Naive thymus-derived CD4-positive, alpha-beta T cell (primary cell): ENCODE measurements at regions not wholly inside any gene's neighbourhood (a gene's known extent, or its start where the extent isn't known, plus 50 kb on each side); places are given as distances from the start of the nearest gene placed in this dataset.

ENCODE experiments used
- ATAC-seq: fragments of 150-1000 bp; cut with Tn5 transposase; 2 replicates; pipeline ENCODE4 v1.10.0; 2021; ENCODE audit warnings: mild to moderate bottlenecking, moderate library complexity
- CTCF ChIA-PET: fragments of 350-600 bp; sonication (Branson Sonifier 250); formaldehyde crosslinking; loops from one replicate; lab custom pipeline; 2021; ENCODE audit warnings: antibody characterized with exemption; lab: Charles Lee
- POLR2A ChIA-PET: fragments of 350-600 bp; sonication (Branson Sonifier 250); formaldehyde crosslinking; loops from one replicate; lab custom pipeline; 2021; ENCODE audit warnings: antibody characterized with exemption, inconsistent platforms; lab: Charles Lee
- DNase-seq, 9 donors: peaks; one replicate each; pipeline versions ENCODE4 v3.0.0 to v3.0.0-alpha.2; 2020 to 2022; ENCODE audit warnings: mixed read lengths in 1 of 9
- H3K27ac ChIP-seq: one replicate; pipeline ENCODE4 v1.7.0; 2013; ENCODE audit warnings: mild to moderate bottlenecking, low read depth, low read length, moderate library complexity
- H3K27me3 ChIP-seq, 2 donors: one replicate each; pipeline ENCODE4 v1.7.0; 2013; ENCODE audit warnings: low read length in 2 of 2, mild to moderate bottlenecking in 2 of 2, moderate library complexity in 2 of 2; ENCODE audit not compliant: control insufficient read depth in 2 of 2, insufficient read depth in 2 of 2
- H3K36me3 ChIP-seq, 3 experiments: 1 replicate in 2 of 3; 2 replicates in 1 of 3; pipeline ENCODE4 v1.7.0; 2013; ENCODE audit warnings: low read length in 3 of 3, mild to moderate bottlenecking in 3 of 3, moderate library complexity in 1 of 3; ENCODE audit not compliant: insufficient read depth in 3 of 3, control insufficient read depth in 2 of 3
- H3K4me1 ChIP-seq, 2 donors: one replicate each; pipeline ENCODE4 v1.7.0; 2013; ENCODE audit warnings: low read length in 2 of 2, mild to moderate bottlenecking in 2 of 2, moderate library complexity in 1 of 2; ENCODE audit not compliant: control insufficient read depth in 2 of 2, insufficient read depth in 2 of 2
- H3K4me3 ChIP-seq: 2 replicates; pipeline ENCODE4 v1.7.0; 2013; ENCODE audit warnings: mild to moderate bottlenecking, low read length
- H3K9me3 ChIP-seq, 3 experiments: 1 replicate in 2 of 3; 2 replicates in 1 of 3; pipeline ENCODE4 v1.7.0; 2013; ENCODE audit warnings: low read length in 3 of 3; ENCODE audit not compliant: control insufficient read depth in 2 of 3
- H3K27ac Mint-ChIP-seq, 9 donors: one replicate each; pipeline ENCODE4 v1.8.0; 2020 to 2022; ENCODE audit warnings: mixed read lengths in 9 of 9, mild to moderate bottlenecking in 8 of 9, moderate library complexity in 5 of 9, inconsistent platforms in 2 of 9
- H3K27me3 Mint-ChIP-seq, 5 donors: one replicate each; pipeline ENCODE4 v1.8.0; 2021 to 2022; ENCODE audit warnings: mixed read lengths in 5 of 5, mild to moderate bottlenecking in 1 of 5
- H3K36me3 Mint-ChIP-seq, 5 donors: one replicate each; pipeline ENCODE4 v1.8.0; 2020 to 2022; ENCODE audit warnings: mixed read lengths in 5 of 5, mild to moderate bottlenecking in 3 of 5, inconsistent platforms in 1 of 5
- H3K4me1 Mint-ChIP-seq, 7 donors: one replicate each; pipeline ENCODE4 v1.8.0; 2020 to 2022; ENCODE audit warnings: mixed read lengths in 7 of 7, mild to moderate bottlenecking in 3 of 7, inconsistent platforms in 1 of 7
- H3K4me3 Mint-ChIP-seq, 10 donors: one replicate each; pipeline ENCODE4 v1.8.0; 2020 to 2022; ENCODE audit warnings: mild to moderate bottlenecking in 10 of 10, mixed read lengths in 10 of 10, moderate library complexity in 6 of 10, inconsistent platforms in 2 of 10
- H3K9me3 Mint-ChIP-seq, 11 donors: one replicate each; pipeline ENCODE4 v1.8.0; 2020 to 2022; ENCODE audit warnings: mixed read lengths in 11 of 11, mild to moderate bottlenecking in 4 of 11, inconsistent platforms in 1 of 11, moderate library complexity in 1 of 11
- intact Hi-C, 2 donors: fragments of 100-400 bp; cut with micrococcal nuclease; formaldehyde crosslinking; loops; one replicate each; pipeline ENCODE4 v1.15.1; 2023

DNA sequence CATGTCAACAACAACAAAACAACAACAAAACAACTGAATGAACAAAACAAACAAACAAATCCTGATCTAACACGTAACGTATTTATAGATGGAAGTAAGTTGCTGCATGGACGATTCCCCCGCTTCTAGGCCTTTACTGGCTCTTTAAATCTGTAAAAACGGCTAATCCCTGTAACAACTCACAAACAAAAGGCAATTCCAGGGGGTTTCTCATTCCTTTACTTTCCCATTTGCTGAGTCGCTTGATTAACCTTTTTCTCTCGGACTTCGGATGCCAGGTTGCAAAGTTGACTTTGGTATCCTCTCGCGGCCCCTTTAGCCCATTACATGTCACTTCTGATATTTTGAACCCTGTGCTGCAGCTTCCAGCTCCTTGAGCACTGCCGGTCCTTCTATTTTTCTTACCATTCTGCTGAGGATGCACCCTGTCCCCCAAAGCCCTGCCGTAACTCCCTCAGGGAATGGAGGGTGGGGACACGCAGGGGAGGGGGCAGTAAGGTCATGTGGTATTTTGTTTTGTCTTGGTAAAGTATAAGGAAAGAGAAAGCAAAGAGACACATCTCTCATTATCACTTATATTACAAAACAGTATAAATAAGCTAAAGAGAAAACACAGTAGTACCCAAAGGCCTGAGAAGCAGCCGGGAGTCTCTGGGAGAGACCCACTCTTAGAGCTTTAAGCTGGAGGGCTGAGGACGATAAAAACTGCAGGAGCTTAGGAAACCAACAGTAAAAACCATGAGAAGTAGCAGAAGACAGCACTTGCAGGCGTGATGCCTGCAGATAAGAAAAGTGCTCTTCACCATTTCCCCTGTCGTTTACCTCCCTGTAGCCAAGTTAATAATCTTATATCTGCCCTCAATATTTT, 457.8 kb upstream of the ZNF717 start:
- no peak for DNase-seq
- no peaks in the 10 kb centered on the region for H3K27me3 Mint-ChIP-seq
- no peak overlapping the region for H3K27ac Mint-ChIP-seq
- Histone ChIP-seq H3K4me1 (no peaks in the 10 kb centered on the region), H3K4me3 (no peak overlapping the region), H3K27me3 (no peaks in the 10 kb centered on the region), H3K9me3 (no peaks in the 10 kb centered on the region), H3K36me3 (no peaks in the 10 kb centered on the region), H3K27ac (no peak overlapping the region)
- H3K9me3 Mint-ChIP-seq: peaks cover 0 to 11% (median 5%) of the 10 kb centered on the region in 11 donors
- POLR2A ChIA-PET: no interaction called here
- CTCF ChIA-PET: no interaction called here
- H3K36me3 Mint-ChIP-seq: no peaks in the 10 kb centered on the region
- intact Hi-C loops: no loop called here
- no peak for ATAC-seq
- H3K4me3 Mint-ChIP-seq: no peak overlapping the region
- no peaks in the 10 kb centered on the region for H3K4me1 Mint-ChIP-seq

DNA sequence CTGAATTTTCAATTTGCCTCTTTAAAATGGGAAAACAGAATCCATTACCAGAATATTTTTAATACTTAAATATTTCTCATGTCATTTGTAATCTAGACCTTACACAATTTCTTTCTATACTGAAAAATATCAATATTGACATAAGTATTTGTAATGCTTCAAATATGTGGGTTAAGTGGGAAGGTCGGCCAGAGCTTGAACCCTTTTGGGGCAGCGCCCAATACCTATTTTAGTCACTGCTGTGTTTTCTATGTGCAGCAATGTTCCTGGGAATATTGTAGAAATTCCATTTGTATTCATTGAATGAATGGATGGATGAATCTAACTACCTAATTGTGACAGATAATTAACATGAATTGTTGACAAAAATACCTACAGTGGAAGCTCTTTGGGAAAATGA, 459.7 kb upstream of the ZNF717 start:
- Histone ChIP-seq H3K27ac (no peak overlapping the region), H3K9me3 (no peaks in the 10 kb centered on the region), H3K36me3 (no peaks in the 10 kb centered on the region), H3K27me3 (no peaks in the 10 kb centered on the region), H3K4me1 (no peaks in the 10 kb centered on the region), H3K4me3 (no peak overlapping the region)
- no peak for DNase-seq
- Mint-ChIP-seq H3K27me3 (no peaks in the 10 kb centered on the region), H3K27ac (no peak overlapping the region), H3K4me3 (no peak overlapping the region), H3K4me1 (no peaks in the 10 kb centered on the region), H3K36me3 (no peaks in the 10 kb centered on the region), H3K9me3 (peaks cover 0 to 8% (median 3%) of the 10 kb centered on the region in 11 donors)
- ATAC-seq: no peak
- POLR2A ChIA-PET: no interaction called here
- intact Hi-C loops: no loop called here
- CTCF ChIA-PET: interaction anchor here (0.8 kb wide), 1 partner anchor 22 kb away, joined by 3 read pairs; no protein-coding TSS in a partner anchor

DNA sequence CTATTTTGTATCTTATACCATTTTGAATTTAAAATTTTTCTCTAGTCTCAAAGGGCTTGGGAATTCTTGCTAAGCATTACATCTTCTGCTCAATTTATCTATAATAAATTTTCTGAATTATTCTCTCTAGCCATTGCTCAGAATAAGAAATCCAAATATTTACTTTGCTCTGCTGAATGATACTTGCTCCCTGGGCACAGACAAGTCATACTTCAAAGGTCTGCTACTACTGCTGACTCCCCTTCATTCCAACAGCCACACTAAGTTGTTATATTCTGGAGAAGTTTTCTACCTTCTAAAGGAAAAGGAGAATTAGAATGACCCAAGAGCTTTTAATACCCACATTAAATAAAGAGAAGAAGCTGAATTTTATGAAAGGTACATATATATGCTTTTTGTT, 460.3 kb upstream of the ZNF717 start:
- no peaks in the 10 kb centered on the region for H3K36me3 Mint-ChIP-seq
- ChIA-PET POLR2A (no interaction called here), CTCF (interaction anchor here (0.8 kb wide), 1 partner anchor 22 kb away, joined by 3 read pairs; no protein-coding TSS in a partner anchor)

DNA sequence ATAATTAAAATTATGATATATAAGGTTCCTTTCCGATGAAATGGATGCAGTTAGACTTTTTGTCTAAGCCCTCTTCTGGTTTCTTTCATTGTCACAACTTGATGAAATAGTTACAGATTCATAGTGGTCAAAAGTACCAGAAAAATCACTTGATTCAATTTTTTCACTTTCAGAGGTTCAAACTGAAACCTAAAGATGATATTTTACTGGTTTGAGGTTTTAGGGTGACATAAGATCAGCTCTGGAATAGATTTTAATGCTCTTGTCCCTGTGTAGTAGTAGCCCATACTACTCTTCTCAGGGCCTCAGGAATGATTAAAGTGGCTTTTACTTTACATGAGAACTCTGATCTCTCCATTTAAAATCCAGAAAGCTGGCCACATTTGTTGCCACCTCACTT, 479.1 kb upstream of the ZNF717 start:
- Histone ChIP-seq H3K4me1 (no peaks in the 10 kb centered on the region), H3K9me3 (no peaks in the 10 kb centered on the region), H3K36me3 (no peaks in the 10 kb centered on the region), H3K4me3 (no peak overlapping the region), H3K27ac (no peak overlapping the region), H3K27me3 (no peaks in the 10 kb centered on the region)
- Mint-ChIP-seq H3K27me3 (no peaks in the 10 kb centered on the region), H3K4me1 (no peaks in the 10 kb centered on the region), H3K36me3 (no peaks in the 10 kb centered on the region), H3K27ac (no peak overlapping the region), H3K4me3 (no peak overlapping the region), H3K9me3 (peaks cover 0 to 43% (median 2%) of the 10 kb centered on the region in 11 donors)
- ChIA-PET CTCF (no interaction called here), POLR2A (no interaction called here)
- intact Hi-C loops: no loop called here
- DNase-seq: no peak
- ATAC-seq: no peak

More for the DNA sequence above, 460.3 kb upstream of the ZNF717 start:
- no peaks in the 10 kb centered on the region for H3K4me1 ChIP-seq
- H3K27ac Mint-ChIP-seq: no peak overlapping the region
- ATAC-seq (no peak), DNase-seq (no peak)
- no peaks in the 10 kb centered on the region for H3K27me3 Mint-ChIP-seq
- intact Hi-C loops: no loop called here
- H3K27ac ChIP-seq: no peak overlapping the region
- H3K4me1 Mint-ChIP-seq: no peaks in the 10 kb centered on the region
- no peaks in the 10 kb centered on the region for H3K9me3 ChIP-seq
- H3K4me3 ChIP-seq: no peak overlapping the region
- H3K9me3 Mint-ChIP-seq: peaks cover 0 to 8% (median 3%) of the 10 kb centered on the region in 11 donors
- H3K4me3 Mint-ChIP-seq: no peak overlapping the region
- no peaks in the 10 kb centered on the region for H3K27me3 ChIP-seq
- H3K36me3 ChIP-seq: no peaks in the 10 kb centered on the region

DNA sequence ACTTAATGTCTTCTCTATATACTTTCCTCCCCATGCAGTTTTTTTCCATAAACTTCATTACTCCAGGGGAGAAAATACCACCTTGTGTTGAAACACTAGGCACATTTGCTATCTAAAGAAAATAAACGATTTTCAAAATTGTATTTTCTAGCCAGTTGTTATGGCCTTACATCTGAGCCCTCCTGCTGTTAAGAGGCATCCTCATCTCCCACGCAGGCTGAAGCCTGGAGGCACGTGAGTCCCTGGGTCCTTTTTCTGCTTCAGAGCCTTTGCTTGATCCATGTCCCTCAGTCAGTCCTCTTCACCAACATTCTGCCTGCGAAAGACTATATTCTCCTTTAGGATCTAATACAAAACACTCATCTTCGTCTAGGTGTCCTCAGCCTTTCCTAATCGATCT, 479.6 kb upstream of the ZNF717 start:
- Mint-ChIP-seq H3K9me3 (peaks cover 0 to 40% (median 2%) of the 10 kb centered on the region in 11 donors), H3K36me3 (no peaks in the 10 kb centered on the region), H3K27ac (no peak overlapping the region), H3K4me1 (no peaks in the 10 kb centered on the region), H3K4me3 (no peak overlapping the region), H3K27me3 (no peaks in the 10 kb centered on the region)
- no peaks in the 10 kb centered on the region for H3K4me1 ChIP-seq
- H3K27me3 ChIP-seq: no peaks in the 10 kb centered on the region
- CTCF ChIA-PET: interaction anchor here (0.8 kb wide), 1 partner anchor 10 kb away, joined by 3 read pairs; no protein-coding TSS in a partner anchor
- DNase-seq (no peak), ATAC-seq (no peak)
- H3K36me3 ChIP-seq: no peaks in the 10 kb centered on the region
- no peaks in the 10 kb centered on the region for H3K9me3 ChIP-seq
- POLR2A ChIA-PET: no interaction called here
- intact Hi-C loops: no loop called here
- no peak overlapping the region for H3K4me3 ChIP-seq
- no peak overlapping the region for H3K27ac ChIP-seq

DNA sequence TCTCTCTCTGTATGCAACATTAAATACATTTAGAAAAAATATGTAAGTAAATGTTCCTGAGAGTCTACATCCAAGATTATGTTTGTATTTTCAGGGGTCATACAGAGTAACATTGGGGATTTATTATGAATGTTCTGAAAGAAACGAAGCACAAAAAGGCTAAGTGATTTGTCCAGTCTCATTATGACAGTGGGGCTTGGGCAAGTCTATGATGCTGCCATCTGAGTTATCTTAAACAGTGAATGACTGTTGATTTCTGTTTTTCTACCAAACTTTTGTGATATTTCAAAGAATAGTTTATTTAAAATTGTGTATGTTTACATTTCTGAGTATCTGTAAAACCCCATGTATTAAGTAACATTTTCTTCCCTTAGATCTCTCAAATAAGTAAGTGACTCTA, 481.2 kb upstream of the ZNF717 start:
- no peak overlapping the region for H3K27ac ChIP-seq
- H3K4me1 ChIP-seq: no peaks in the 10 kb centered on the region
- ChIA-PET POLR2A (no interaction called here), CTCF (no interaction called here)
- H3K36me3 ChIP-seq: no peaks in the 10 kb centered on the region
- no peaks in the 10 kb centered on the region for H3K27me3 ChIP-seq
- Mint-ChIP-seq H3K4me3 (no peak overlapping the region), H3K36me3 (no peaks in the 10 kb centered on the region), H3K4me1 (no peaks in the 10 kb centered on the region), H3K27ac (no peak overlapping the region), H3K9me3 (peaks cover 0 to 48% (median 3%) of the 10 kb centered on the region in 11 donors), H3K27me3 (no peaks in the 10 kb centered on the region)
- intact Hi-C loops: no loop called here
- DNase-seq: no peak
- no peaks in the 10 kb centered on the region for H3K9me3 ChIP-seq
- ATAC-seq: no peak
- no peak overlapping the region for H3K4me3 ChIP-seq

DNA sequence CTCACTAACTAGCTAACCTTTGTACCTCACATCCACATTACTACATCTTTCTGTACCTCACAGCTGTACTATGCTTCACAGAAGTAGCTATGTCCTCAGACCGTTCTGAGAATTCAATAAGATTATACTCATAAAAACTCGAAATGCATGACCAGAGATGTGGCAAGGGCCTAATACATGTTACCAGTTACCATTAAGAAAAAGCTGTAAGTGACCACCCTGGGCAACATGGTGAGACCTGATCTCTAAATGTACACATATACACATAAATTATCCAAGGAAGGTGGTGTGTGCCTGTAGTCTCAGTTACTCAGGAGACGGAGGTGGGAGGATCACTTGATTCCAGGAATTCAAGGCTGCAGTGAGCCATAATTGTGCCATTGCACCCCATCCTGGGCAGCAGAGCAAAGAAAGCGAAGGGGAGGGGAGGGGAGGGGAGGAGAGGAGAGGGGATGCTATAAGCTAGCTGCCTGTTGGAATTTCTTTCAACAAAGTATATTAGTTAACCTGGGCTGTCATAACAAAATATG, 482.6 kb upstream of the ZNF717 start:
- ATAC-seq (no peak), DNase-seq (no peak)
- POLR2A ChIA-PET: no interaction called here
- no peak overlapping the region for H3K27ac Mint-ChIP-seq
- no peaks in the 10 kb centered on the region for H3K36me3 ChIP-seq
- no peaks in the 10 kb centered on the region for H3K27me3 Mint-ChIP-seq
- H3K4me1 ChIP-seq: no peaks in the 10 kb centered on the region
- CTCF ChIA-PET: no interaction called here
- no peak overlapping the region for H3K4me3 ChIP-seq
- intact Hi-C loops: no loop called here
- no peaks in the 10 kb centered on the region for H3K36me3 Mint-ChIP-seq
- peaks cover 0 to 46% (median 2%) of the 10 kb centered on the region in 11 donors for H3K9me3 Mint-ChIP-seq
- no peaks in the 10 kb centered on the region for H3K27me3 ChIP-seq
- H3K9me3 ChIP-seq: no peaks in the 10 kb centered on the region
- H3K4me3 Mint-ChIP-seq: no peak overlapping the region
- H3K27ac ChIP-seq: no peak overlapping the region
- H3K4me1 Mint-ChIP-seq: no peaks in the 10 kb centered on the region
